ENCODE measurements at regions not wholly inside any gene's neighbourhood (a gene's known extent, or its start where the extent isn't known, plus 50 kb on each side); places are given as distances from the start of the nearest gene placed in this dataset.
"Not testable (repeated sequence)": the region's sequence is repeated elsewhere in the genome, so short reads cannot be mapped to it uniquely, and the experiment has no call there.

GRCh38 chr13:66074018-66074615 lies 1156.0 kb downstream of the PCDH9 start:
- no peak for DNase-seq (ENCODE audit: low read depth in 4 of 4, low spot score in 3 of 4)

- not testable (repeated sequence) for DNase-seq (ENCODE audit: low read depth in 4 of 4, low spot score in 3 of 4)
Measured at GRCh38 chr13:66072097-66072496, 1158.0 kb downstream of the PCDH9 start.

- DNase-seq (ENCODE audit: low read depth in 4 of 4, low spot score in 3 of 4): no peak
Measured at GRCh38 chr13:66071608-66072007, 1158.5 kb downstream of the PCDH9 start.

GRCh38 chr13:66071029-66071428 lies 1159.1 kb downstream of the PCDH9 start:
- DNase-seq (ENCODE audit: low read depth in 4 of 4, low spot score in 3 of 4): no peak

- DNase-seq (ENCODE audit: low read depth in 4 of 4, low spot score in 3 of 4): no peak
Measured at GRCh38 chr13:66069570-66069969, 1160.6 kb downstream of the PCDH9 start.

- no peak for DNase-seq (ENCODE audit: low read depth in 4 of 4, low spot score in 3 of 4)
Measured at GRCh38 chr13:66068683-66069082, 1161.5 kb downstream of the PCDH9 start.

- no peak for DNase-seq (ENCODE audit: low read depth in 4 of 4, low spot score in 3 of 4)
Measured at GRCh38 chr13:66048888-66049287, 1181.2 kb downstream of the PCDH9 start.

GRCh38 chr13:66040506-66040905 lies 1189.6 kb downstream of the PCDH9 start:
- DNase-seq (ENCODE audit: low read depth in 4 of 4, low spot score in 3 of 4): no peak

- DNase-seq (ENCODE audit: low read depth in 4 of 4, low spot score in 3 of 4): no peak
Measured at GRCh38 chr13:66037096-66037495, 1193.0 kb downstream of the PCDH9 start.

GRCh38 chr13:66036636-66037035 lies 1193.5 kb downstream of the PCDH9 start:
- DNase-seq (ENCODE audit: low read depth in 4 of 4, low spot score in 3 of 4): no peak

GRCh38 chr13:66036024-66036614 lies 1194.0 kb downstream of the PCDH9 start:
- DNase-seq (ENCODE audit: low read depth in 4 of 4, low spot score in 3 of 4): no peak

- DNase-seq (ENCODE audit: low read depth in 4 of 4, low spot score in 3 of 4): no peak
Measured at GRCh38 chr13:66033924-66034323, 1196.2 kb downstream of the PCDH9 start.

- DNase-seq (ENCODE audit: low read depth in 4 of 4, low spot score in 3 of 4): no peak
Measured at GRCh38 chr13:66021846-66022245, 1208.3 kb downstream of the PCDH9 start.

- DNase-seq (ENCODE audit: low read depth in 4 of 4, low spot score in 3 of 4): no peak
Measured at GRCh38 chr13:66014771-66015170, 1215.4 kb downstream of the PCDH9 start.

GRCh38 chr13:66009241-66009640 lies 1220.9 kb downstream of the PCDH9 start:
- DNase-seq (ENCODE audit: low read depth in 4 of 4, low spot score in 3 of 4): no peak

- no peak for DNase-seq (ENCODE audit: low read depth in 4 of 4, low spot score in 3 of 4)
Measured at GRCh38 chr13:66003558-66003957, 1226.6 kb downstream of the PCDH9 start.

- no peak for DNase-seq (ENCODE audit: low read depth in 4 of 4, low spot score in 3 of 4)
Measured at GRCh38 chr13:66001140-66001539, 1229.0 kb downstream of the PCDH9 start.

GRCh38 chr13:65999411-65999810 lies 1230.7 kb downstream of the PCDH9 start:
- no peak for DNase-seq (ENCODE audit: low read depth in 4 of 4, low spot score in 3 of 4)

GRCh38 chr13:65990684-65991083 lies 1239.5 kb downstream of the PCDH9 start:
- no peak for DNase-seq (ENCODE audit: low read depth in 4 of 4, low spot score in 3 of 4)

GRCh38 chr13:65985612-65986011 lies 1244.5 kb downstream of the PCDH9 start:
- DNase-seq (ENCODE audit: low read depth in 4 of 4, low spot score in 3 of 4): no peak

GRCh38 chr13:65977525-65977924 lies 1252.6 kb downstream of the PCDH9 start:
- DNase-seq (ENCODE audit: low read depth in 4 of 4, low spot score in 3 of 4): no peak

- DNase-seq (ENCODE audit: low read depth in 4 of 4, low spot score in 3 of 4): no peak
Measured at GRCh38 chr13:65971541-65971940, 1258.6 kb downstream of the PCDH9 start.

- no peak for DNase-seq (ENCODE audit: low read depth in 4 of 4, low spot score in 3 of 4)
Measured at GRCh38 chr13:65966991-65967451, 1263.1 kb downstream of the PCDH9 start.

All from right renal pelvis (tissue), 4 donors.